GM23248 (cell line): ENCODE measurements at regions not wholly inside any gene's neighbourhood (a gene's known extent, or its start where the extent isn't known, plus 50 kb on each side); places are given as distances from the start of the nearest gene placed in this dataset.

Source experiments
- DNase-seq: peaks from one replicate; pipeline ENCODE4 v3.0.0-alpha.2; 2015
- H2AFZ ChIP-seq: fragments of 200-600 bp; sonication (generic); 2 replicates; pipeline ENCODE4 v1.6.1; 2016; ENCODE audit warnings: antibody characterized with exemption
- H3F3A ChIP-seq: fragments of 200-600 bp; sonication (generic); 2 replicates; pipeline ENCODE4 v1.6.1; 2016; ENCODE audit warnings: mild to moderate bottlenecking, antibody characterized with exemption, mixed run types; ENCODE audit not compliant: insufficient read depth
- H3K27ac ChIP-seq: fragments of 200-600 bp; sonication (generic); 2 replicates; pipeline ENCODE4 v1.5.1; 2016; ENCODE audit warnings: mild to moderate bottlenecking
- H3K27me3 ChIP-seq: fragments of 200-600 bp; sonication (generic); replicated peaks from 2 replicates; pipeline ENCODE4 v1.6.1; 2016; ENCODE audit warnings: mild to moderate bottlenecking; ENCODE audit not compliant: insufficient read depth
- H3K36me3 ChIP-seq: fragments of 200-600 bp; sonication (generic); 2 replicates; pipeline ENCODE4 v1.6.1; 2016; ENCODE audit warnings: low read depth, mild to moderate bottlenecking
- H3K4me1 ChIP-seq: fragments of 200-600 bp; sonication (generic); 2 replicates; pipeline ENCODE4 v1.6.1; 2016; ENCODE audit warnings: mild to moderate bottlenecking; ENCODE audit not compliant: insufficient read depth
- H3K4me2 ChIP-seq: fragments of 200-600 bp; sonication (generic); one replicate; pipeline ENCODE4 v1.6.1; 2016; ENCODE audit warnings: mild to moderate bottlenecking; ENCODE audit not compliant: unreplicated experiment
- H3K4me3 ChIP-seq: fragments of 200-600 bp; sonication (generic); 2 replicates; pipeline ENCODE4 v1.5.1; 2016; ENCODE audit warnings: mild to moderate bottlenecking
- H3K79me2 ChIP-seq: fragments of 200-600 bp; sonication (generic); 2 replicates; pipeline ENCODE4 v1.6.1; 2016; ENCODE audit warnings: mild to moderate bottlenecking; ENCODE audit not compliant: insufficient read depth
- H3K9ac ChIP-seq: fragments of 200-600 bp; sonication (generic); 2 replicates; pipeline ENCODE4 v1.6.1; 2016; ENCODE audit warnings: mild to moderate bottlenecking
- H3K9me2 ChIP-seq: fragments of 200-600 bp; sonication (generic); 2 replicates; pipeline ENCODE4 v1.6.1; 2016; ENCODE audit warnings: mixed run types, mild to moderate bottlenecking, moderate library complexity; ENCODE audit not compliant: insufficient read depth
- H3K9me3 ChIP-seq: fragments of 200-600 bp; sonication (generic); one replicate; pipeline ENCODE4 v1.6.1; 2017; ENCODE audit warnings: low read depth
- H4K20me1 ChIP-seq: fragments of 200-600 bp; sonication (generic); 2 replicates; pipeline ENCODE4 v1.6.0; 2016; ENCODE audit not compliant: insufficient read depth
- EZH2 ChIP-seq: fragments of 200-600 bp; sonication (generic); IDR thresholded peaks from 2 replicates; pipeline ENCODE4 v1.6.1; 2018; ENCODE audit warnings: antibody characterized with exemption, mild to moderate bottlenecking; ENCODE audit not compliant: insufficient read depth, poor library complexity, severe bottlenecking
- EZH2phosphoT487 ChIP-seq: fragments of 200-600 bp; sonication (generic); IDR thresholded peaks from 2 replicates; pipeline ENCODE4 v1.6.1; 2018; ENCODE audit warnings: antibody characterized with exemption, moderate library complexity, mild to moderate bottlenecking, low read depth; ENCODE audit not compliant: insufficient read depth
- WGBS, 2 experiments: methylation state at CpG; one replicate each; pipeline ENCODE4 v1.1.6; 2015 to 2017; ENCODE audit warnings: low lambda C conversion rate in 2 of 2, low coverage in 1 of 2; ENCODE audit errors: missing lambda C conversion rate in 2 of 2; 5-methylcytosine and 5-hydroxymethylcytosine counted together
- in situ Hi-C: fragments of 300-500 bp; cut with MboI; formaldehyde crosslinking; loops from 2 replicates; pipeline ENCODE4 v1.15.0; 2020

DNA sequence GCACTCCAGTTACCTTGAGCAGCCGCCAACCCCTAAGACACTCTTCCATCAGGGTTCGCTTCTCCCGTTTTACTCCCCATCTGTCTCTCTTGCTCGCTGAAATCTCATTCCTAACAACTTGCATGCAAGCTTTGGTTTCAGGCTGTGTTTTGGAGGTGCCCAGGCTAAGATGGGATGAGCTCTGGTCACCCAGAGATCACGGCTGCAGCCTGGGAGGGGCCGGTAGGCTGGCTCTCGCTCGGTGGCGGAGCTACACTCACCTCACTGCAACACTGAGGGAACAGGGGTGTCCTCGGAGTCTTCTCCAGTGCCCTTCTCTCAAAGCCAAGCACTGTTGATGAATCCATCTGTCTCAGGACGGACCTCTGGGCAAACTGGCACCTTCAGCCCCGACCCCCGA, 197.5 kb downstream of the BARX2 start:
- H3K9ac ChIP-seq, result no peak overlapping the region
- TF ChIP-seq EZH2 (no peak), EZH2phosphoT487 (no peak)
- H3K27ac ChIP-seq, result no peak overlapping the region
- in situ Hi-C loops, result no loop called here
- no peak overlapping the region for H3K4me2 ChIP-seq
- no peaks in the 10 kb centered on the region for H3K9me3 ChIP-seq
- DNase-seq, result no peak
- H3K27me3 ChIP-seq, result no peaks in the 10 kb centered on the region
- WGBS, 2 experiments, result 59 to 70% methylated on average over 13 of the region's 13 CpGs
- no peaks in the 10 kb centered on the region for H3K4me1 ChIP-seq
- no peaks in the 10 kb centered on the region for H3K79me2 ChIP-seq
- H2AFZ ChIP-seq, result no peak overlapping the region
- H3K4me3 ChIP-seq, result no peak overlapping the region
- H4K20me1 ChIP-seq, result no peaks in the 10 kb centered on the region
- no peaks in the 10 kb centered on the region for H3K36me3 ChIP-seq
- no peaks in the 10 kb centered on the region for H3F3A ChIP-seq
- no peaks in the 10 kb centered on the region for H3K9me2 ChIP-seq

DNA sequence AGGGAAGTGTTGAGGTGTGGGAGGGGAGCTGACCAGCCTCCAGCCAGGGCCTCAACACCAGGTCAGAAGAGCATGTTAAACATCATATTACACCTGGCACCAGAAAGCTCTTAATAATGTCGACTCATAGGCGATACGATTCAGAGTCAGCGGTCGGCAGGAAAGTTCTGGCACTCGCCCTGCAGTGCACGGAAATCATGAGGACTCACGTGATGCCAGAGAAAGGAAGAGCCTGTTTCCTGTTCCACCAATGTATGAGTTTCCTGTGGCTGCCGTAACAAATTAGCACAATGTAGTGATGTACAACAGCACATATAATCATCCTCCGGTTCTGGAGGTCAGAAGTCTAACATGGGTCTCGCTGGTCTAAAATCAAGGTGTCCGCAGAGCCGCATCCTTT, 198.8 kb downstream of the BARX2 start:
- Histone ChIP-seq H3K4me1 (no peaks in the 10 kb centered on the region), H3K4me3 (no peak overlapping the region), H3K9ac (no peak overlapping the region), H3K79me2 (no peaks in the 10 kb centered on the region), H3K27me3 (no peaks in the 10 kb centered on the region), H3K27ac (no peak overlapping the region), H2AFZ (no peak overlapping the region), H3K9me3 (no peaks in the 10 kb centered on the region), H4K20me1 (no peaks in the 10 kb centered on the region), H3K36me3 (no peaks in the 10 kb centered on the region), H3K9me2 (no peaks in the 10 kb centered on the region), H3K4me2 (no peak overlapping the region), H3F3A (no peaks in the 10 kb centered on the region)
- WGBS, 2 experiments, result 20 to 22% methylated on average over 13 of the region's 13 CpGs
- DNase-seq, result no peak
- no peak for TF ChIP-seq EZH2
- TF ChIP-seq EZH2phosphoT487, result no peak
- in situ Hi-C loops, result no loop called here

DNA sequence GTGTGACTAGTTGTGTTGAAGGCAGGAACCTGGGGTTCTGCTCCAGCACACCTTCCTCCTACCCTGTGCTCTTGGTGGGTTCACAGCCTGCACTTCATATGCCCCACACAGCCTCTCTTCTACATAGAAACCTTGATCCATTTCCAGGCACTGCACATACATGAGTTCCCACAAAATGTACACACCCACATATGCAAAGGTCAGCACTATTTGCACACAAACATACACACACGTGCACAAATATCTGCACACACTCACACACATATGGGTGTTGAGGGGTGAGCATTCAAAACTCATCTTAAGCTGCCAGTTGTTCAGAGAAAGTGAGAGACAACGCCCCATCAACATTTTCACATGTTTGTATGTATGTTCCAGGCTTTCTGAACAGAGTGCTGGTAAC, 201.0 kb downstream of the BARX2 start:
- no peak overlapping the region for H2AFZ ChIP-seq
- WGBS, 2 experiments, result 3 to 6% methylated on average over 2 of the region's 2 CpGs
- no peaks in the 10 kb centered on the region for H3K36me3 ChIP-seq
- no peaks in the 10 kb centered on the region for H3F3A ChIP-seq
- no peaks in the 10 kb centered on the region for H3K79me2 ChIP-seq
- H3K27ac ChIP-seq, result no peak overlapping the region
- H3K4me3 ChIP-seq, result no peak overlapping the region
- H3K9me3 ChIP-seq, result no peaks in the 10 kb centered on the region
- no peaks in the 10 kb centered on the region for H3K4me1 ChIP-seq
- no peak for DNase-seq
- H3K4me2 ChIP-seq, result no peak overlapping the region
- no peaks in the 10 kb centered on the region for H4K20me1 ChIP-seq
- no peaks in the 10 kb centered on the region for H3K27me3 ChIP-seq
- no peak overlapping the region for H3K9ac ChIP-seq
- no peak for TF ChIP-seq EZH2
- TF ChIP-seq EZH2phosphoT487, result no peak
- in situ Hi-C loops, result no loop called here
- H3K9me2 ChIP-seq, result no peaks in the 10 kb centered on the region

DNA sequence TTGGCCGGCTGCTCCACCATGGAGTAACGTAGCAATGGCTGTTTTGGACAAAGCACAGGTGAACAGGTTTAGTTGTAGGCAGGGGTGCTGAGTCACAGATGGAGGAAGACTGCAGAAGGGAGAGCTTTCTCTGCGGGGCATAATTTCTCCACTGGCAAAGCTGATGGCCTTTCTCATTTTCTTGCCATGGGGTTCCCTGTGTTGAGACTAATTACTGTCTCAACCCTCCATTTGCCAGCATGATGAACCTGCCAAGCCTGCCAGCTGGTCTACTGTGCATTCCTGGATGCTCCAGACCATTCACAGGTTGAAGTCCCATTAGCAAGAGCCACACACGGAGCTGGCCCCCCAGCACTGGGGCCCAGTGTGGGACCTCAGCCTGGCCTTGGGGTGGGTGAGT, 202.4 kb downstream of the BARX2 start:
- no peak overlapping the region for H3K9ac ChIP-seq
- peaks cover 9% of the 10 kb centered on the region for H3K27me3 ChIP-seq
- H3K9me3 ChIP-seq, result no peaks in the 10 kb centered on the region
- no peaks in the 10 kb centered on the region for H3F3A ChIP-seq
- no peak for DNase-seq
- in situ Hi-C loops, result no loop called here
- TF ChIP-seq EZH2phosphoT487 (no peak), EZH2 (no peak)
- no peak overlapping the region for H3K4me3 ChIP-seq
- H4K20me1 ChIP-seq, result no peaks in the 10 kb centered on the region
- H3K4me2 ChIP-seq, result no peak overlapping the region
- no peaks in the 10 kb centered on the region for H3K36me3 ChIP-seq
- H2AFZ ChIP-seq, result no peak overlapping the region
- WGBS, 2 experiments, result 46 to 47% methylated on average over 4 of the region's 4 CpGs
- H3K79me2 ChIP-seq, result no peaks in the 10 kb centered on the region
- no peaks in the 10 kb centered on the region for H3K4me1 ChIP-seq
- H3K27ac ChIP-seq, result no peak overlapping the region
- H3K9me2 ChIP-seq, result no peaks in the 10 kb centered on the region

DNA sequence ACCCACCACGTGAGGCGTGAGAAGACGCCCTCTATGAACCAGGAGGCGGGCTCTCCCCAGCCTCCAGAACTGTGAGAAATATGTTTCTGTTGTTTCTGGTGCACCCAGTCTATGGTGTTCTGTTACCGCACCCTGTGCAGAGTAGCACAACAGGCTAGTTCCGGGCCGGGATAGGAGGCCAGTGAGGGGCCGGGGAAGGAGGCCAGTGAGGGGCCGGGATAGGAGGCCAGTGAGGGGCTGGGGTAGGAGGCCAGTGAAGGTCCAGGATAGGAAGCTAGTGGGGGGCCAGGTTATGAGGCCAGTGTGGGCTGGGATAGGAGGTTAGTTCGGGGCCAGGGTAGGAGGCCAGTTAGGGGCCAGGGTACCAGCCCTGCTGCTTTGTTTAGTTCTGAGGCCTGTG, 204.6 kb downstream of the BARX2 start:
- peaks cover 15% of the 10 kb centered on the region for H3K27me3 ChIP-seq
- TF ChIP-seq EZH2 (no peak), EZH2phosphoT487 (no peak)
- no peaks in the 10 kb centered on the region for H3K4me1 ChIP-seq
- no peak for DNase-seq
- in situ Hi-C loops, result no loop called here
- H3F3A ChIP-seq, result no peaks in the 10 kb centered on the region
- H3K9ac ChIP-seq, result no peak overlapping the region
- no peaks in the 10 kb centered on the region for H4K20me1 ChIP-seq
- H3K36me3 ChIP-seq, result no peaks in the 10 kb centered on the region
- no peaks in the 10 kb centered on the region for H3K9me3 ChIP-seq
- no peak overlapping the region for H2AFZ ChIP-seq
- WGBS, 2 experiments, result 59 to 72% methylated on average over 6 to 10 of the region's 10 CpGs
- no peak overlapping the region for H3K27ac ChIP-seq
- no peaks in the 10 kb centered on the region for H3K9me2 ChIP-seq
- no peak overlapping the region for H3K4me3 ChIP-seq
- no peaks in the 10 kb centered on the region for H3K79me2 ChIP-seq
- no peak overlapping the region for H3K4me2 ChIP-seq
